Activated CD4-positive, CD25-positive, alpha-beta regulatory T cell treated with anti-CD3 and anti-CD28 coated beads, Interleukin-2, amount 50 U/mL, for 16 hours (primary cell): ENCODE measurements at regions not wholly inside any gene's neighbourhood (a gene's known extent, or its start where the extent isn't known, plus 50 kb on each side); places are given as distances from the start of the nearest gene placed in this dataset.

Experiments
- DNase-seq: peaks from one replicate; pipeline ENCODE4 v3.0.0-alpha.2; 2020; ENCODE audit warnings: low read depth, low spot score

DNA sequence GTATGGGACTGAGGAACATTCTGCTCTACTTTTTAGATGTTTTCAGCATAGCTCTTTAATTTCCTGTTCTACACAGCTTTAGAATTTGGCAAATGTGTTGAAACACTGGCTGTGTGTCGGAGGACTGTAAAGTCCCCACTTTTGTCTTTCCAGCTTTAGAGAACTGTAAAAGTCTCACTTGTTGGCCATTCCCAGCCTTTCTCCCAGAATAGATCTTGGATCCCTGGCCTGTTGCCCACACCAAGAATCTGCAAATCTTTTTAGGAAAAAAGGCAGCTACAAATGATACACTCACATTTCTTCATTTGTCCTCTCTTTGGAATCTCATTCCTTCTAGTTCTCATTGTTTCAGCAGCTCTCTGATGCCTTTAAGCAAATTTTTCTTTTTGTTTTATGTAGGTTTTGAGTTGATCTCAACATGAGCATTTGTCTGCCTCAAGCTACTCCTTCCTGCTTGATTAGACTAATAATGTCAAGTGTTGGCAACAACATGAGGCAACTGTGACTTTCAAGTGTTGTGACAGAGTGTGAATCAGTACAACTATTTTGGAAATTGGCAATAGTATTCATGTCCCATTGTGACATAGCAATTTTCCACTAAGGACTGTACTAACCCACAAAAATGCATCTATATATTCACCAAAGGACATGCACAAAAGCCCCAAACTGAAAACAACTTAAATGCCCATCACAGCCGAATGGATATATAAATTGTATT lies 610.8 kb downstream of the EPHA4 start:
- DNase-seq: no peak

DNA sequence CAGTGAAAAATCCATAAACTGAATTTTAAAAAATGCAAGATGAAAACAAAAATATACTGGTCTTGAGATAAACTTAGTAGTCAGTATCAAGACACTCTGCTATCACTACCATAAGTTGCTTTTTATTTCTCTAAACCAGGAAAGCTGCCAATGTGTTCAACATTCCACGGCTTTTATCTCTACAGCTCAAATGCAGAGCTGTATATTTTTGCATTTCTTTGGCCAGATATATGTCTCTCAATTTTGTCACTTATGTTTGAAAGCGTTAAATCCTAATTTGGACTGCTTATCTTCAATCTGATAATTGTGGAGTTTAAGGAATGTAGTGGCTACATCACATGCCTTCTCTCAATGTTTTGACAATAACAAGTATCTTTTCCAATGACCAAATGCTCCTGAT lies 609.5 kb downstream of the EPHA4 start:
- no peak for DNase-seq

DNA sequence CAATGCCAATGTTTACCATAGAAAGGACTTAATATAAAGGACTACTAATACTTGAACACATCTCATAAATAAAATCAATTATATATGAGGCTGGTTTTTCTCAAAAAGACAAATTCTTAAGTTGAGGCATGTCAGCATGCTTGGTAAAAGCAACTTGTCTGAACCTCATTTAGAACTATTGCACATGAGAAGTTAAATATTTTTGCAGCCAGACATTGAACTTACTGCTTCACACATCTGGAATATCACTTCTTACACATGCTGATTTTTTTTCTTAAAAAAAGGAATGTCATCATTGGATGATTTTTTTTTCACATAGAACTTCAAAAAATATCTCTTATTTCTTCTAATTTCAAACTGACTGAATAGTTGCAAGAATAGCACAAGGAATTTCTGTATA lies 609.0 kb downstream of the EPHA4 start:
- no peak for DNase-seq

GRCh38 chr2:220963930-220964329 lies 608.2 kb downstream of the EPHA4 start:
- no peak for DNase-seq

DNA sequence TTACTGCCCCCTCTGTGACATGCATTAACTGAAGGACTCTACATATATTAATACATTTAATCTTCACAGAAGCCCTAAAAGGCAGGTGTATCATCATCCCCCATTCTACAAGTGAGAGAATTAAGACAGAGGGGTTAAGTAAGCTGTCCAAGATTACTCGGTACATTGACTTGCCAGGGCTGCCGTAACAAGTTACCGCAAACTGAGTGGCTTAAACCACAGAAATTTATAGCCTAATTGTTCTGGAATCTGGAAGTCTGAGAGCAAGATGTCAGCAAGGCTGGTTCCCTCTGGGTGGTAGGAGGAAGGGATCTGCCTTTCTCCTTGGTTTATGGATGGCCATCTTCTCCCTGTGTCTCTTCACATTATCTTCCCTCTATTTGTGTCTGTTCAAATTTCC lies 605.5 kb downstream of the EPHA4 start:
- DNase-seq: no peak

DNA sequence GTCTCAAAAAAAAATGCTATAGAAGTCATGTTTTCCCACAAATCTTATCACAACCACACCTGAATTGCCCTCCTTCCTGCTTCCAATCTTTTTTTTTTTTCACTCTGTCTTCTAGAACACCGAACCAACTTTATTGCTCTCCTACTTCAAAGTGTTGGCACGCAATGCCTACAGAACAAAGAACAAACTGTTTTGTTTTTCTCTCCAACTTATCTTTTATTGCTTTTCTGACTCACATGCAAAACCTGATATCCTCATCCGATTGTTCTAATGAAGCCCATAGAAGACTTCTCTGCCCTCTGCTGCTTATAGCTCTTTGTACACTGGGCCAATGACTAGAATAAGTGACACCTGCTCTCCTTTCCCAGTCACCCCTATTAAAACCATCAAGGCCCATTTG lies 602.8 kb downstream of the EPHA4 start:
- DNase-seq: no peak

- no peak for DNase-seq
These were observed 591.0 kb downstream of the EPHA4 start for GRCh38 chr2:220980966-220981675.

- no peak for DNase-seq
These were observed 590.2 kb downstream of the EPHA4 start for GRCh38 chr2:220981926-220982325.

DNA sequence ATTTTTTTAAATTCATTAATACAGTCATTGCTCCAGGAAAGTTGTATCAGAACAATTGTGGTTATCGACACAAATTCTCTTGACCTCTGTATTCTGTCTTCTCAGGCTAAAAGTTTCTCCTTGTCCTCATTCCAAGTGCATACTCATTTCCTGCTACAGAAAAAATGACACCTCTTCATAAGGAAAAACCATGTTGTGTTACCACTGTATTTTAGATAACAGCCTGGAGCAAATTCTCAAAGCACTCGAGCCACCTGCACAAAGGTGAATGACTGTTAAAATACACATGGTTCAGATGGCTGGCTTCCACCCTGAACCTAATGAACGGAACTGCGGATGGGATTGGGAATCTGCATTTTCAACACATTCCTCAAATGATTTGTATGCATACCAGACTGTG lies 586.5 kb downstream of the EPHA4 start:
- no peak for DNase-seq

DNA sequence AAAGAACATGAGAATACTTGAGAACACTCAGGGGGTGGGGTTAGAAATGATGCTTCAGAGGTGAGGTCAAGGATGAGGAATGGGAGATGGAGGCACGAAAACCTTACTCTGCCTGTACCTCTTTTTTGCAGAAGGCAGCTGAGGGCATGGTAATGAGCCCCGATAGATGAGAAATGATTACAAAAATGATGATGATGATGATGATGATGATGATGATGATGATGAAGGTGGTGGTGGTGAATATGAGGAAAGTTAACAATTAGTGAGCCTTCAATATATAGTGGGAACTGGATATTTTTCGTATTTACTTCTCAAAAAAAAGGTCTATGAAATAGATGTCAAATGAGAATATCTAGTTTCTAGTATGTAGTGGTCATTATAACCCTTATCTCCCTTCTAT lies 584.3 kb downstream of the EPHA4 start:
- DNase-seq: no peak

- DNase-seq: no peak
These were observed 580.1 kb downstream of the EPHA4 start for GRCh38 chr2:220991972-220992371.

GRCh38 chr2:220994846-220995245 lies 577.3 kb downstream of the EPHA4 start:
- DNase-seq: no peak

DNA sequence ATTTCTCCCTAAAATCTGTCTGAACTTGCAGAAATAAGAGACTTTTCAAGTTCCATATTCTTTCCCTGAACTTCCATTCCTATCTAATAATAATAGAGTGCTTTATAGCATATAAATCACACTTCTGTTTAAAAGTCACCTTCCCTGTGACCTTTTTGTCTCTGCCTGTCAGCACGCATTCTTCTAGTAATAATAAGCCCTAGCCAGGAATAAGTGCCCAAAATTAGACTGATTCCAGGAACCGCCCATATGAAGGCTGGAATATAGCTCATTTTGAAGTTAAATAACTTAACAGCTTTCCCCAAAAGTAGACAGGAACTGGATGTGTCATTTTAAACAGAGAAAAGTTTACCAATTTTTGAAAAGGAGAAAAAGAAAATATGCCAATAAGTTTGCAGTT lies 576.5 kb downstream of the EPHA4 start:
- DNase-seq: no peak

GRCh38 chr2:220998156-220998555 lies 573.9 kb downstream of the EPHA4 start:
- DNase-seq: no peak

DNA sequence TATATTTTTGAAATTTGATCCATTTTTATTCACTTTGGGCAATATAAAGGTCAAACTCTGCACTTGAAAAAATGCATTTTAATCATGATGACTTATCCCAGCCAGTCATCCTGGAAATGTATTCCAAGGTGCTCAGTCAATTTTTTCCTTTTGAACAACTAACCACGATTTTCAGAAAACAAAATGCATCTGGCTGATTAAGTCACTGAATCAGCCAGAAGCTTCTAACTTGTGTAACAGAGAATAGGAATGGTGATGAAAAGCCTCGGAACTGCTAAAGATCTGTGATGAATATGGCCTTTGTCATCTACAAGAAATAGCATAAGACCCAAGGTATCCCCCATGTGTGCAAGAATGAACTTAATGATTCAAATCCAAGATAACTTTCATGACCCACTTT lies 572.7 kb downstream of the EPHA4 start:
- DNase-seq: no peak

GRCh38 chr2:221001381-221001801 lies 570.7 kb downstream of the EPHA4 start:
- no peak for DNase-seq

DNA sequence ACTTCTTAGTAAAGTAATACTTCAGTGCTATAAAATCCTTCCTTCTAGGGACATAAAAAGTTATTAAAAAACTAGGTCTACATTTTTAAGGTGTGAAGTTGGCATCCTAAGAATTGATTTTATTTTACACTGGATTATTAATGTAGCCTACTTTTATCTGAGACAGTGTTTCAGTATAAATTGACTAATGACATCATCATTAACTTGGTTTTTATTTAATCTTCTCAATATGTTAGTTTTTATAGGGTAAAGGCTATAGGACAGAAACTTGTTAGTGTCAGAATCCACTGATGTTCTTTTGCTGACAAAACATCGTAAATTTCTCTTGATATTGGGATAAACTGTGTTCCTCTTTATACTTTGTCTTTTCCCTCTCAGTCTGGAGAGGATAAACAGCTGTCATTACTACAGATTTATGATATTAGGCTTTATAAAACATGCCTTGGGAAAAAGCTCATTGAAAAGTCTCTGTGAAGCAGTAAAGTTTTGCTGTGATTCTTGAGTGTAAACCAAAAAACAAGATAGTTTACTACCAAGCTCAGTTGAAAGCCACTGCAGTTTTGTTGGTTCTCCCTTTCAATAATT lies 569.9 kb downstream of the EPHA4 start:
- no peak for DNase-seq

- DNase-seq: no peak
These were observed 566.8 kb downstream of the EPHA4 start for GRCh38 chr2:221005338-221005737.

GRCh38 chr2:221006084-221006483 lies 566.0 kb downstream of the EPHA4 start:
- DNase-seq: no peak

DNA sequence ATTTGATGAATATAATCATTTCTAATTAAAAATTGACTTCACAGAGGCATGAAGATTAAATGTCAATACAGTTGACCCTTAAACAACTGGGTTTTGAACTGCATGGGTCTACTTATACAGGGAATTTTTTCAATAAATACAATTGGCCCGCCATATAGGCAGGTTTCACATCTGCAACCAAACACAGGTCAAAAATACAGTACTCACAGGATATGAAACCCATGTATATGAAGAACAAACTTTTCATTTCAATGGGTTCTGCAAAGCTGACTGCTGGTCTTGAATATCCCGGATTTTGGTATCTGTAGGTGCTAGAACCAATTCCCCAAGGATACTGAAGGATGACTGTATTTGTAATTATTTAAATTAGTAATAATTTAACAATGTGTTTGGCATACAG lies 555.6 kb downstream of the EPHA4 start:
- DNase-seq: no peak

DNA sequence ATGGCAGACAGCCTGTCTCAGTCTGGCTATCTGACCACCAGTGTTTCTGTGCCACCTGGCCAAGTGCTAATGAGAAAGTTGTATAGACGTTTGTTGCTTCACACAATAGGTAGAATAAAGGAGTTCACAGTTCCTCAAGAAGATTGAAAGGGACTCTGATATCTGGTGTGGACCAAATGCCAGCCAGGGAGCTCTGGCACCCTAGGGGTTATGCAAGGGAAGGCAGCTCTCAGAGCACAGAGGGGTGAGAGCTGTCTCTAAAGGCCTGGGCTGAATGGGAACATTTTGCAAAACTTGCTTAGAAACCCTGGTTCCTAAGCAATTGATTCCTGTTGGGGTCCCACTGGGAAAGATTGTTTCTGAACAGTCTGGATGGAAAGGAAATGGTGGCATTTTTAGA lies 553.8 kb downstream of the EPHA4 start:
- no peak for DNase-seq

GRCh38 chr2:221019668-221020067 lies 552.4 kb downstream of the EPHA4 start:
- no peak for DNase-seq

DNA sequence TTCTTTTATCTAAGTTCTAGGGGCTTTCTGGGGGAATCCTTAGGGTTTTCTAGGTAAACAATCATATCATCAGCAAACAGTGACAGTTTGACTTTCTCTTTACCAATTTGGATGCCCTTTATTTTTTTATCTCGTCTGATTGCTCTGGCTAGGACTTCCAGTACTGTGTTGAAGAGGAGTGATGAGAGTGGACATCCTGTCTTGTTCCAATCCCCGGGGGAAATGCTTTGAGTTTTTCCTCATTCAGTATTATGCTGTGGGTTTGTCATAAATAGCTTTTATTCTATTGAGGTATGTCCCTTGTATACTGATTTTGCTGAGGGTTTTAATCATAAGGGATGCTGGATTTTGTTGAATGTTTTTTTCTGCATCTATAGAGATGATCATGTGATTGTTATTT lies 549.5 kb downstream of the EPHA4 start:
- DNase-seq: no peak
